ENCODE measurements at regions not wholly inside any gene's neighbourhood (a gene's known extent, or its start where the extent isn't known, plus 50 kb on each side); places are given as distances from the start of the nearest gene placed in this dataset.

DNA sequence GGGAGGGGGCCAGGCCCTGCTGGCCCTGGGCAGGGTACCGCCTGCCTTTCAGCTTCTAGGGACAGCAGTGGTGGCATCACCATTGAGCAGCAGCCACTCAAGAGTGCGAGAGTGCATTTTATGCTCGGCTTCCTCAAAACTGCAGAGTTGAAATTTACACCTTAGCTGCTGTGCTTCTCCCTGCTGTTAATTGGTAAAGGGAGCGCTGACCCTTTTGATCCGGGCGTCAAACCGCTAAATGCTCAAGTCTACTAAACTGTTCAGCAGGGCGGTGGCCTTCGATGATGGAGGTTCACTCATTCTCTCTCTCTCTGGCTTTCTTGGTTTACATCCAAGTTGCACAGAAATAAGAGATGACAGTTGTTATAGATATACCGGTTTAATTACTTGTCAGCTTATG is 368.6 kb upstream of the IRX2 start:
- H3K4me3 ChIP-seq (replicated peaks in 1 of 2; ENCODE audit: low read depth in 2 of 2, low read length in 2 of 2) = no peak overlapping the region
- no peak for TF ChIP-seq CTCF (IDR thresholded peaks at IDR 0.05; ENCODE audit: low read depth, low read length)
- no peak for DNase-seq (ENCODE audit: low read depth in 2 of 2)

GRCh38 chr5:3119435-3119834 is 368.0 kb upstream of the IRX2 start:
- no peak overlapping the region for H3K4me3 ChIP-seq (replicated peaks in 1 of 2; ENCODE audit: low read depth in 2 of 2, low read length in 2 of 2)
- no peak for TF ChIP-seq CTCF (IDR thresholded peaks at IDR 0.05; ENCODE audit: low read depth, low read length)
- DNase-seq (ENCODE audit: low read depth in 2 of 2) = no peak

DNA sequence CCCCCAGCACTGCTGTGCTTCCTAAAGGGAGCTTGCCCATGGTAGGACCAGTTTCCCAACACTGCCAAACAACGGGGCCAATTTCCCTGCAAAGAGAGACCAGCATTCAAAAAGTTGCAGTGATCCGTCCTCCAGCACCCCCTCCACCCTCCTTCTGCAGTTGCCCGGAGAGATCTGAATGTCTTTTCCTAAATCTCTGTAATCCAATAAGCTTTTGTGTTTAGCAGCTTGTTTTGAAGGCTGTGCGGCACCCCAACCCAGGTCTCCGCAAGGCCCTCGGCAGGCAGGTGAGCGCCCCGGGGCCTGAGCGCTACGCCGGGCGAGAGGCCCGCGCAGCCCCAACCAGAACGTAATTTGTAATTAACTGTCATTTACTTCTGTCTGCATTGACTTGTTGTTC is 366.9 kb upstream of the IRX2 start:
- no peak overlapping the region for H3K4me3 ChIP-seq (replicated peaks in 1 of 2; ENCODE audit: low read depth in 2 of 2, low read length in 2 of 2)
- TF ChIP-seq CTCF (IDR thresholded peaks at IDR 0.05; ENCODE audit: low read depth, low read length) = no peak

DNA sequence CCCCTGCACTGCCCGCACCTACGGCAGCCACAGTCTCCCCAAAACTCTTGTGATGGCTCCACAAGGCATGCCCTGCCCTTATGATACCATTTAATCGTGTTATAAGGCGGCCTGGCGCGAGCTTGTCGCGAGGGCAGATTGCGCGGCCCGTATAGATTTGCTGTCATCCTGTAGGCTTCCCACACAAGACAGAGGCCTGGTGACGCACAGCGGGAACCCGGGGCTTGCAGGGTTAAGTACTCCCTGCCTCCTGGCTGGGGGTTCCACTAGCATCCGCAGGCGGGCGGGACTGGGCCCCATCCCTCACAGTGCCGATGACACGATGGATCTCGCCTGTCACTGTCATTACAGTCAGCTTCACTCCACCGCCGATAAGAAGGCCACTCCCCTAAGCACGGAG is 364.9 kb upstream of the IRX2 start:
- no peak for DNase-seq (ENCODE audit: low read depth in 2 of 2)
- H3K4me3 ChIP-seq (replicated peaks in 1 of 2; ENCODE audit: low read depth in 2 of 2, low read length in 2 of 2) = no peak overlapping the region
- TF ChIP-seq CTCF (IDR thresholded peaks at IDR 0.05; ENCODE audit: low read depth, low read length) = no peak

More for the DNA sequence above, 366.9 kb upstream of the IRX2 start:
- no peak for DNase-seq (ENCODE audit: low read depth in 2 of 2)

DNA sequence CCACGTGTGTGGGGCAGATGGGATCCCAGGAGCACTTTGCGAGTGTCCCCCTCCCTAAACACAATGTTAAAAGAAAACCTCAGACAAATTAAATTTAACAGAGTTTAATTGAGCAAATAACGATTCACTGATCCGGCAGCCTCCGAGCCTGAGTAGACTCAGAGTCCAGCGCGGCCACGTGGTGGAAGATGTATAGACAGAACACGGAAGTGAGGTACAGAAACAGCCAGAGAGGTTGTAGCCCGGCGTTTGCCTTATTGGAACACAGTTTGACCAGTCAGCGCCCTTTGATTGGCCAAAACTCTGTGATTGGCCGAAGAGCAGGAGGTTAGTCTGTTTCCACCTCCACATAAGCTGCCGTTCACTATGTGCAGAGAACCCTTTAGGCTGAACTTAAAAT is 363.0 kb upstream of the IRX2 start:
- no peak overlapping the region for H3K4me3 ChIP-seq (replicated peaks in 1 of 2; ENCODE audit: low read depth in 2 of 2, low read length in 2 of 2)
- DNase-seq (ENCODE audit: low read depth in 2 of 2) = no peak
- no peak for TF ChIP-seq CTCF (IDR thresholded peaks at IDR 0.05; ENCODE audit: low read depth, low read length)

- no peak for TF ChIP-seq CTCF (IDR thresholded peaks at IDR 0.05; ENCODE audit: low read depth, low read length)
Measured at GRCh38 chr5:3110371-3110770, 358.9 kb upstream of the IRX2 start.

DNA sequence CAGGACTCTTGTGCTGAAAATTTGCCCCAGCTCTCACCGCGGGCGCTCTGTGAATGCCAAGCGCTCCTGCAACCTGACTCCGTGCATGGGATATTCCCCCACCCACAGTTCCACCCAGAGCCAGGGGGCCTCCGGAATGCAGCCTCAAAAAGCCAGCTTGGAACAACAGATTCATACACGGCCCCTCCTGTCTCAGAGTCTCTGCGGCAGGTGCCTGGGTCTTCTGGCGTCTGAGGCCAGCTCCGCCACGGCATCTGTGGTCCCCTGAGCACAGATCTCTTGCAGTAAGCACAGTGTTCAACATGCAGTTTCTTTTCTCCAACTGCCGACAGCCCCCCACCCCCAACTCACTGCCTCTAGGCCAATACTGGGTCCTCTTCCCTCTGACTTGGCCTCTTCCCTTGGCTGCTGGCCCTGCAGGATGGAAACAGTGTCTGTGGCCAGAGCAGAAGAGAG is 355.7 kb upstream of the IRX2 start:
- no peak overlapping the region for H3K4me3 ChIP-seq (replicated peaks in 1 of 2; ENCODE audit: low read depth in 2 of 2, low read length in 2 of 2)
- DNase-seq (ENCODE audit: low read depth in 2 of 2) = no peak
- TF ChIP-seq CTCF (IDR thresholded peaks at IDR 0.05; ENCODE audit: low read depth, low read length) = no peak

More at GRCh38 chr5:3110371-3110770, 358.9 kb upstream of the IRX2 start:
- no peak for DNase-seq (ENCODE audit: low read depth in 2 of 2)
- H3K4me3 ChIP-seq (replicated peaks in 1 of 2; ENCODE audit: low read depth in 2 of 2, low read length in 2 of 2) = no peak overlapping the region

Measured in cardiac fibroblast (primary cell).